ENCODE measurements at regions not wholly inside any gene's neighbourhood (a gene's known extent, or its start where the extent isn't known, plus 50 kb on each side); places are given as distances from the start of the nearest gene placed in this dataset.

DNA sequence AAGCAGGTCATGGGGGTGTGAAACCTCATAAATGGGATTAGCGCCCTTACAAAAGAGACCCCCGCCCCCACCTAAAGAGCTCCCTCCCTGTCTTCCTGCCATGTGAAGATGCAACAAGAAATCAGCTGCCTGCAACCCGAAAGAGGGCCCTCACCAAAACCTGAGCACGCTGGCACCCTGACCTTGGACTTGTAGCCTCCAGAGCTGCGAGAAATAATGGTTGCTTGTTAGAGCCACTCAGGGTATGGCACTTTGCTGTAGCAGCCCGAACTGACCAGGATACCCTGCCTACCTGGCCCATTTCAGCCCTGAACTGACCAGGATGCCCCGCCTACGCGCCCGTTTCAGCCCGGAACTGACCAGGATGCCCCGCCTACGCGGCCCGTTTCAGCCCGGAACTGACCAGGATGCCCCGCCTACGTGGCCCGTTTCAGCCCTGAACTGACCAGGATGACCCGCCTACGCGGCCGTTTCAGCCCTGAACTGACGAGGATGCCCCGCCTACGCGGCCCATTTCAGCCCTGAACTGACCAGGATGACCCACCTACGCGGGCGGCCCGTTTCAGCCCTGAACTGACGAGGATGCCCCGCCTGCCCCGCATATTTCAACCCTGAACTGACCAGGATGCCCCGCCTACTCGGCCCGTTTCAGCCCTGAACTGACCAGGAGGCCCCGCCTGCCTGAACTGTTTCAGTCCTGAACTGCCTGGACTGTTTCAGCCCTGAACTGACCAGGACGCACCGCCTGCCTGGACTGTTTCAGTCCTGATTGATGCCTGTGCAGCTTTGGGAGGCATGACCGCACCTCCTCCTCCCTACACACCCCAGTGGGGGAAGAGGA, 120.0 kb downstream of the UQCRFS1 start:
- CTCF ChIA-PET, result no interaction called here
- no peak for DNase-seq (ENCODE audit: extremely low spot score)
- POLR2A ChIA-PET, result no interaction called here
- no peak for TF ChIP-seq FOXA1 (IDR thresholded peaks at IDR 0.05)
- TF ChIP-seq TARDBP (IDR thresholded peaks at IDR 0.05), result no peak
- TF ChIP-seq, protein P1, sequence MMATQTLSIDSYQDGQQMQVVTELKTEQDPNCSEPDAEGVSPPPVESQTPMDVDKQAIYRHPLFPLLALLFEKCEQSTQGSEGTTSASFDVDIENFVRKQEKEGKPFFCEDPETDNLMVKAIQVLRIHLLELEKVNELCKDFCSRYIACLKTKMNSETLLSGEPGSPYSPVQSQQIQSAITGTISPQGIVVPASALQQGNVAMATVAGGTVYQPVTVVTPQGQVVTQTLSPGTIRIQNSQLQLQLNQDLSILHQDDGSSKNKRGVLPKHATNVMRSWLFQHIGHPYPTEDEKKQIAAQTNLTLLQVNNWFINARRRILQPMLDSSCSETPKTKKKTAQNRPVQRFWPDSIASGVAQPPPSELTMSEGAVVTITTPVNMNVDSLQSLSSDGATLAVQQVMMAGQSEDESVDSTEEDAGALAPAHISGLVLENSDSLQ (IDR thresholded peaks at IDR 0.05), result no peak
- TF ChIP-seq SUZ12 (IDR thresholded peaks at IDR 0.05), result no peak
- no peak for TF ChIP-seq L3MBTL2 (conservative IDR thresholded peaks at IDR 0.05)
- no peak for TF ChIP-seq ZNF384 (IDR thresholded peaks at IDR 0.05)

DNA sequence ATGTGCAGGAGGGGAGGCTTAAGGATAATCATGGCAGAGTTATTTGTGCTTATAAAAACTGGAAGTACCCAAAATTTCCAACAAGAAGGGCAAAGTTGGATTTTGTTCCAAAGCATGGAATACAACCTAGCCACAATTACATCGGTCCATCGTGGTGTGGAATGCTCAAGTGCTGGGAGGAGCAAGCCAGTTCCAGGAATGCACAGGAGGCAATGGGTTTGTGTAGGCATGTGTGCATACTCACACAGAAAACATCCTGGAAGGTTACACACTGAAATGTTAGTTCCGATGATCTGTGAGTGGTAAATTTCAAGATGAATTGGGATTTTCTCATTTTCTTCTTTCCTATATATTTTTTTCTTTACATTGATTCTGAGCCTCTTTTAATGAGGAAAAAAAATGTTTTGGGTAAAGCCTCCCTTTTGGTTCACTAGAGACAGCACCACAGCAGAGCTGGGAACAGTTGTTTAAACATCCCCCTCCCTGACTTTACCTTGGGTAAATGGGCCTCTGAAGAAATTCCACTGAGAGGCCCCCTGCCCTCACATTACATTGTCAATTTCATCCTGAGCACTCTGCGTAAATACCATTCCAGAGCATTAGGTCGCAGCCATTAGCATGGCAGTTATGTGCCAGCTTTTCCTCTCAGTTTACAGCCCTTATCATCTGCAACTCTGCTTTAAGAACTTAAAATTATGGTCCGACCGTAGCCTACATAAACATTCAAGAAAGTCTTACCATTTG, 122.0 kb downstream of the UQCRFS1 start:
- TF ChIP-seq LEF1 (IDR thresholded peaks at IDR 0.05; ENCODE audit: borderline replicate concordance), result no peak
- TF ChIP-seq FOXM1 (IDR thresholded peaks at IDR 0.05; ENCODE audit: borderline replicate concordance), result no peak
- no peak for TF ChIP-seq NFRKB (IDR thresholded peaks at IDR 0.05)
- TF ChIP-seq HDGF (IDR thresholded peaks at IDR 0.05; ENCODE audit: borderline replicate concordance), result no peak
- no peak for TF ChIP-seq ZNF384 (IDR thresholded peaks at IDR 0.05)
- TF ChIP-seq SP1 (IDR thresholded peaks at IDR 0.05), result no peak
- no peak for TF ChIP-seq L3MBTL2 (conservative IDR thresholded peaks at IDR 0.05)
- TF ChIP-seq, protein P1 (IDR thresholded peaks at IDR 0.05), result no peak
- no peak for TF ChIP-seq ARNT (IDR thresholded peaks at IDR 0.05)
- TF ChIP-seq FOXK2 (IDR thresholded peaks at IDR 0.05), result no peak
- TF ChIP-seq SUZ12 (IDR thresholded peaks at IDR 0.05), result no peak
- no peak for TF ChIP-seq CTBP1 (IDR thresholded peaks at IDR 0.05; ENCODE audit: borderline replicate concordance)
- TF ChIP-seq FOXA1 (IDR thresholded peaks at IDR 0.05), result no peak
- TF ChIP-seq ELF4 (IDR thresholded peaks at IDR 0.05), result no peak
- TF ChIP-seq BHLHE40 (IDR thresholded peaks at IDR 0.05; ENCODE audit: borderline replicate concordance), result no peak
- no peak for TF ChIP-seq TARDBP (IDR thresholded peaks at IDR 0.05)
- ChIA-PET POLR2A (no interaction called here), CTCF (no interaction called here)
- DNase-seq (ENCODE audit: extremely low spot score), result no peak

DNA sequence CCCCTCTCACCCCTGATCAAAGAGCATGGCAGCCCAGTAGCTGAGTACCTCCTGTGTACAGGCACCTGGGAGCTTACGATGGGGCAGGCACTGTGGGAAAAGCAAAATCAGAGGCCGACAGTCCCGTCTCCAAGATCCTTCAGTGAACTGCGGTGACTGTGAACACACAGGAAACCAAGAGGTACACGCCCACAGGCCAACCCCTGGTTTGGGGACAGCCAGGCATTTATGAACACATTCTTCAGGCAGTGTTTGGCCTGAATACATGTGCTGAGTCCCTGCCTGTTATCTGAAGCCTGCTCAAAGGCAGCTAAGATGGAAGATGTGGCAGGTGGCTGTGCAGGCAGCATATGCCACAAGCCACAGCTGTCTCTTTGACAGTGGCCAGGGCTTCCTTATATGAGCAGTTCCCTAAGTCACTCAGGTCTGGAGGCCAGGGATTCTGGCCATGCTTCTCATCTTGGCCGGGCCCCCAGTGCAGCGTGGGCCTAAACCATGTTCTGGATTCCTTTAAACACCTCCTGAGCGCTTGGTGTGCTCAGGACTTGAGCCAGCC, 123.6 kb downstream of the UQCRFS1 start:
- ChIA-PET CTCF (no interaction called here), POLR2A (no interaction called here)
- TF ChIP-seq FOXA1 (IDR thresholded peaks at IDR 0.05) (no peak), CTBP1 (IDR thresholded peaks at IDR 0.05; ENCODE audit: borderline replicate concordance) (no peak), ELF4 (IDR thresholded peaks at IDR 0.05) (no peak), ZNF384 (IDR thresholded peaks at IDR 0.05) (no peak), HDGF (IDR thresholded peaks at IDR 0.05; ENCODE audit: borderline replicate concordance) (no peak), SUZ12 (IDR thresholded peaks at IDR 0.05) (no peak), SP1 (IDR thresholded peaks at IDR 0.05) (no peak), FOXK2 (IDR thresholded peaks at IDR 0.05) (no peak), NFRKB (IDR thresholded peaks at IDR 0.05) (no peak), FOXM1 (IDR thresholded peaks at IDR 0.05; ENCODE audit: borderline replicate concordance) (no peak), L3MBTL2 (conservative IDR thresholded peaks at IDR 0.05) (no peak), LEF1 (IDR thresholded peaks at IDR 0.05; ENCODE audit: borderline replicate concordance) (no peak), ARNT (IDR thresholded peaks at IDR 0.05) (no peak), TARDBP (IDR thresholded peaks at IDR 0.05) (no peak), BHLHE40 (IDR thresholded peaks at IDR 0.05; ENCODE audit: borderline replicate concordance) (no peak)
- TF ChIP-seq, protein P1 (IDR thresholded peaks at IDR 0.05), result no peak
- no peak for DNase-seq (ENCODE audit: extremely low spot score)

DNA sequence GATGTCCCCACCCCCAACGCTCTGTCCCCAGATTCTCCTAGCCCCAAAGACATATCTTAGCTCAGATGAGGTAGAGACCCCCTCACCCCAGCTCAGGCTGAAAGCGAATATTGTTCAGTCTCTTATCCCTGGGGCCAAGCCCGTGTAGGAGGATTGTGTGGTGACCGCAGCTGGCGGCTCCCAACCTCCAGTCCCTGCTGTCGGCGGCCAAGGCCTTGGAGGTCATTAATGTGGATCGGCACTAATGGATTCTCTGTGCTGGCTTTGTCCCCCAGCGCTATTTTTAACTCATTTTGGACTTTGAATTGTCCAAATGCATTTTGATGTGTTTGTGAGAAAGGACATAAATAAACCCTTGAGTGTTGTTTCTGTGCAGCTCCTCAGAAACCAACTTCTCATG, 124.2 kb downstream of the UQCRFS1 start:
- TF ChIP-seq ZNF384 (IDR thresholded peaks at IDR 0.05), result no peak
- TF ChIP-seq BHLHE40 (IDR thresholded peaks at IDR 0.05; ENCODE audit: borderline replicate concordance), result no peak
- TF ChIP-seq NFRKB (IDR thresholded peaks at IDR 0.05), result no peak
- TF ChIP-seq, protein P1 (IDR thresholded peaks at IDR 0.05), result no peak
- no peak for TF ChIP-seq FOXM1 (IDR thresholded peaks at IDR 0.05; ENCODE audit: borderline replicate concordance)
- TF ChIP-seq L3MBTL2 (conservative IDR thresholded peaks at IDR 0.05), result no peak
- TF ChIP-seq FOXK2 (IDR thresholded peaks at IDR 0.05), result no peak
- no peak for TF ChIP-seq HDGF (IDR thresholded peaks at IDR 0.05; ENCODE audit: borderline replicate concordance)
- DNase-seq (ENCODE audit: extremely low spot score), result no peak
- CTCF ChIA-PET, result no interaction called here
- POLR2A ChIA-PET, result no interaction called here

DNA sequence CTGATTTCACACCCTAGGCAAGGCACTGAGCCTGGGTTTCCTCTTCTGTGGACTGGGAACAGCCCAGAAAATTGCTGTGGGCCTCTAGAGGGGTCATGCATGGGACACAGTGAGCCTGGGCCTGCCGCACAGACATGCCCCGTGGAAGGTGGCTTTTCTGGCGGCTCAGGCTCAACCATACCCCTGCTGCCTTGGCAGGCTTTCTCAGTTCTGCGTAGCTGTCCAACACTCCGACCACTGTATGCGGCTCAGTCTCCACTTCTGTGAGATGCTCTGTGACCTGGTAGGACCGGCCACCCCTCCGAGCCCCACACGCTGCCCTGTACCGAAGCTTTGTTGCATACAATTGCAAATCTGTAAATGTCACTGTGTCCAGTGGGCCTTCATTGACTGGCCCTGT, 126.3 kb downstream of the UQCRFS1 start:
- TF ChIP-seq TARDBP (IDR thresholded peaks at IDR 0.05), result no peak
- no peak for TF ChIP-seq SUZ12 (IDR thresholded peaks at IDR 0.05)
- TF ChIP-seq HDGF (IDR thresholded peaks at IDR 0.05; ENCODE audit: borderline replicate concordance), result no peak
- TF ChIP-seq FOXM1 (IDR thresholded peaks at IDR 0.05; ENCODE audit: borderline replicate concordance), result no peak
- no peak for TF ChIP-seq CTBP1 (IDR thresholded peaks at IDR 0.05; ENCODE audit: borderline replicate concordance)
- TF ChIP-seq ARNT (IDR thresholded peaks at IDR 0.05), result no peak
- TF ChIP-seq FOXK2 (IDR thresholded peaks at IDR 0.05), result no peak
- TF ChIP-seq L3MBTL2 (conservative IDR thresholded peaks at IDR 0.05), result no peak
- no peak for TF ChIP-seq FOXA1 (IDR thresholded peaks at IDR 0.05)
- no peak for TF ChIP-seq NFRKB (IDR thresholded peaks at IDR 0.05)
- POLR2A ChIA-PET, result no interaction called here
- no peak for DNase-seq (ENCODE audit: extremely low spot score)
- CTCF ChIA-PET, result no interaction called here
